ENCODE measurements at regions not wholly inside any gene's neighbourhood (a gene's known extent, or its start where the extent isn't known, plus 50 kb on each side); places are given as distances from the start of the nearest gene placed in this dataset.

DNA sequence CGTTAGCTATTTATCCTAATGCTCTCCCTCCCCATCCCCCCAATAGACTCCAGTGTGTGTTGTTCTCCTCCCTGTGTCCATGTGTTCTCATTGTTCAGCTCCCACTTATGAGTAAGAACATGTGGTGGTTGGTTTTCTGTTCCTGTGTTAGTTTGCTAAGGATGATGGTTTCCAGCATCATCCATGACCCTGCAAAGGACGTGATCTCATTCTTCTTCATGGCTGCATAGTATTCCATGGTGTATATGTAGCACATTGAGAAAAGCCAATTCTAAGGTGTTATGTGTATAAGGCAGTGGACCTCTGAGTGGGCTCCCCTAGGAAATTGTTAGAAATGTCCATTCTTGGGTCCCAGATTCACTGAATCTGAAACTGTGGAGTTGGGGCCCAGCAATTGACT is 103.1 kb upstream of the MYO10 start:
- no peaks in the 10 kb centered on the region for H3K4me1 Mint-ChIP-seq
- peaks cover 1% of the 10 kb centered on the region for H3K27me3 Mint-ChIP-seq (ENCODE audit: insufficient read depth, low read depth, poor library complexity)
- no peak for DNase-seq (ENCODE audit: low spot score)

More for the DNA sequence above, 103.1 kb upstream of the MYO10 start:
- Mint-ChIP-seq H3K9me3 (no peaks in the 10 kb centered on the region), H3K27ac (no peak overlapping the region), H3K36me3 (ENCODE audit: low read depth) (no peaks in the 10 kb centered on the region), H3K4me3 (no peak overlapping the region)
- Histone ChIP-seq H2AFZ (no peak overlapping the region), H3F3A (replicated peaks; ENCODE audit: low read depth) (no peaks in the 10 kb centered on the region), H3K79me2 (replicated peaks; ENCODE audit: insufficient read depth) (no peaks in the 10 kb centered on the region), H3K4me1 (ENCODE audit: insufficient read depth) (no peaks in the 10 kb centered on the region), H4K20me1 (replicated peaks; ENCODE audit: insufficient read depth) (no peaks in the 10 kb centered on the region), H3K9me2 (ENCODE audit: insufficient read depth) (no peaks in the 10 kb centered on the region), H3K4me3 (no peak overlapping the region), H3K27me3 (ENCODE audit: insufficient read depth) (no peaks in the 10 kb centered on the region), H3K36me3 (ENCODE audit: insufficient read depth) (no peaks in the 10 kb centered on the region), H3K4me2 (no peak overlapping the region), H3K27ac (ENCODE audit: low read depth) (no peak overlapping the region)
- ATAC-seq, result no peak
- TF ChIP-seq JUNB (IDR thresholded peaks at IDR 0.05; ENCODE audit: unreplicated experiment), result no peak
- no peak for TF ChIP-seq EZH2phosphoT487 (IDR thresholded peaks at IDR 0.05; ENCODE audit: unreplicated experiment)
- TF ChIP-seq, protein P1, sequence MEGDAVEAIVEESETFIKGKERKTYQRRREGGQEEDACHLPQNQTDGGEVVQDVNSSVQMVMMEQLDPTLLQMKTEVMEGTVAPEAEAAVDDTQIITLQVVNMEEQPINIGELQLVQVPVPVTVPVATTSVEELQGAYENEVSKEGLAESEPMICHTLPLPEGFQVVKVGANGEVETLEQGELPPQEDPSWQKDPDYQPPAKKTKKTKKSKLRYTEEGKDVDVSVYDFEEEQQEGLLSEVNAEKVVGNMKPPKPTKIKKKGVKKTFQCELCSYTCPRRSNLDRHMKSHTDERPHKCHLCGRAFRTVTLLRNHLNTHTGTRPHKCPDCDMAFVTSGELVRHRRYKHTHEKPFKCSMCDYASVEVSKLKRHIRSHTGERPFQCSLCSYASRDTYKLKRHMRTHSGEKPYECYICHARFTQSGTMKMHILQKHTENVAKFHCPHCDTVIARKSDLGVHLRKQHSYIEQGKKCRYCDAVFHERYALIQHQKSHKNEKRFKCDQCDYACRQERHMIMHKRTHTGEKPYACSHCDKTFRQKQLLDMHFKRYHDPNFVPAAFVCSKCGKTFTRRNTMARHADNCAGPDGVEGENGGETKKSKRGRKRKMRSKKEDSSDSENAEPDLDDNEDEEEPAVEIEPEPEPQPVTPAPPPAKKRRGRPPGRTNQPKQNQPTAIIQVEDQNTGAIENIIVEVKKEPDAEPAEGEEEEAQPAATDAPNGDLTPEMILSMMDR (conservative IDR thresholded peaks at IDR 0.05; ENCODE audit: low read depth in 2 of 2), result no peak
- no peak for TF ChIP-seq NANOG (IDR thresholded peaks at IDR 0.05; ENCODE audit: borderline replicate concordance)
- no peak for TF ChIP-seq CREB1 (CRISPR knock-in tag; IDR thresholded peaks at IDR 0.05; ENCODE audit: low read depth)
- TF ChIP-seq, protein P2, sequence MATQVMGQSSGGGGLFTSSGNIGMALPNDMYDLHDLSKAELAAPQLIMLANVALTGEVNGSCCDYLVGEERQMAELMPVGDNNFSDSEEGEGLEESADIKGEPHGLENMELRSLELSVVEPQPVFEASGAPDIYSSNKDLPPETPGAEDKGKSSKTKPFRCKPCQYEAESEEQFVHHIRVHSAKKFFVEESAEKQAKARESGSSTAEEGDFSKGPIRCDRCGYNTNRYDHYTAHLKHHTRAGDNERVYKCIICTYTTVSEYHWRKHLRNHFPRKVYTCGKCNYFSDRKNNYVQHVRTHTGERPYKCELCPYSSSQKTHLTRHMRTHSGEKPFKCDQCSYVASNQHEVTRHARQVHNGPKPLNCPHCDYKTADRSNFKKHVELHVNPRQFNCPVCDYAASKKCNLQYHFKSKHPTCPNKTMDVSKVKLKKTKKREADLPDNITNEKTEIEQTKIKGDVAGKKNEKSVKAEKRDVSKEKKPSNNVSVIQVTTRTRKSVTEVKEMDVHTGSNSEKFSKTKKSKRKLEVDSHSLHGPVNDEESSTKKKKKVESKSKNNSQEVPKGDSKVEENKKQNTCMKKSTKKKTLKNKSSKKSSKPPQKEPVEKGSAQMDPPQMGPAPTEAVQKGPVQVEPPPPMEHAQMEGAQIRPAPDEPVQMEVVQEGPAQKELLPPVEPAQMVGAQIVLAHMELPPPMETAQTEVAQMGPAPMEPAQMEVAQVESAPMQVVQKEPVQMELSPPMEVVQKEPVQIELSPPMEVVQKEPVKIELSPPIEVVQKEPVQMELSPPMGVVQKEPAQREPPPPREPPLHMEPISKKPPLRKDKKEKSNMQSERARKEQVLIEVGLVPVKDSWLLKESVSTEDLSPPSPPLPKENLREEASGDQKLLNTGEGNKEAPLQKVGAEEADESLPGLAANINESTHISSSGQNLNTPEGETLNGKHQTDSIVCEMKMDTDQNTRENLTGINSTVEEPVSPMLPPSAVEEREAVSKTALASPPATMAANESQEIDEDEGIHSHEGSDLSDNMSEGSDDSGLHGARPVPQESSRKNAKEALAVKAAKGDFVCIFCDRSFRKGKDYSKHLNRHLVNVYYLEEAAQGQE (IDR thresholded peaks at IDR 0.05; ENCODE audit: unreplicated experiment), result no peak
- TF ChIP-seq, protein P3, sequence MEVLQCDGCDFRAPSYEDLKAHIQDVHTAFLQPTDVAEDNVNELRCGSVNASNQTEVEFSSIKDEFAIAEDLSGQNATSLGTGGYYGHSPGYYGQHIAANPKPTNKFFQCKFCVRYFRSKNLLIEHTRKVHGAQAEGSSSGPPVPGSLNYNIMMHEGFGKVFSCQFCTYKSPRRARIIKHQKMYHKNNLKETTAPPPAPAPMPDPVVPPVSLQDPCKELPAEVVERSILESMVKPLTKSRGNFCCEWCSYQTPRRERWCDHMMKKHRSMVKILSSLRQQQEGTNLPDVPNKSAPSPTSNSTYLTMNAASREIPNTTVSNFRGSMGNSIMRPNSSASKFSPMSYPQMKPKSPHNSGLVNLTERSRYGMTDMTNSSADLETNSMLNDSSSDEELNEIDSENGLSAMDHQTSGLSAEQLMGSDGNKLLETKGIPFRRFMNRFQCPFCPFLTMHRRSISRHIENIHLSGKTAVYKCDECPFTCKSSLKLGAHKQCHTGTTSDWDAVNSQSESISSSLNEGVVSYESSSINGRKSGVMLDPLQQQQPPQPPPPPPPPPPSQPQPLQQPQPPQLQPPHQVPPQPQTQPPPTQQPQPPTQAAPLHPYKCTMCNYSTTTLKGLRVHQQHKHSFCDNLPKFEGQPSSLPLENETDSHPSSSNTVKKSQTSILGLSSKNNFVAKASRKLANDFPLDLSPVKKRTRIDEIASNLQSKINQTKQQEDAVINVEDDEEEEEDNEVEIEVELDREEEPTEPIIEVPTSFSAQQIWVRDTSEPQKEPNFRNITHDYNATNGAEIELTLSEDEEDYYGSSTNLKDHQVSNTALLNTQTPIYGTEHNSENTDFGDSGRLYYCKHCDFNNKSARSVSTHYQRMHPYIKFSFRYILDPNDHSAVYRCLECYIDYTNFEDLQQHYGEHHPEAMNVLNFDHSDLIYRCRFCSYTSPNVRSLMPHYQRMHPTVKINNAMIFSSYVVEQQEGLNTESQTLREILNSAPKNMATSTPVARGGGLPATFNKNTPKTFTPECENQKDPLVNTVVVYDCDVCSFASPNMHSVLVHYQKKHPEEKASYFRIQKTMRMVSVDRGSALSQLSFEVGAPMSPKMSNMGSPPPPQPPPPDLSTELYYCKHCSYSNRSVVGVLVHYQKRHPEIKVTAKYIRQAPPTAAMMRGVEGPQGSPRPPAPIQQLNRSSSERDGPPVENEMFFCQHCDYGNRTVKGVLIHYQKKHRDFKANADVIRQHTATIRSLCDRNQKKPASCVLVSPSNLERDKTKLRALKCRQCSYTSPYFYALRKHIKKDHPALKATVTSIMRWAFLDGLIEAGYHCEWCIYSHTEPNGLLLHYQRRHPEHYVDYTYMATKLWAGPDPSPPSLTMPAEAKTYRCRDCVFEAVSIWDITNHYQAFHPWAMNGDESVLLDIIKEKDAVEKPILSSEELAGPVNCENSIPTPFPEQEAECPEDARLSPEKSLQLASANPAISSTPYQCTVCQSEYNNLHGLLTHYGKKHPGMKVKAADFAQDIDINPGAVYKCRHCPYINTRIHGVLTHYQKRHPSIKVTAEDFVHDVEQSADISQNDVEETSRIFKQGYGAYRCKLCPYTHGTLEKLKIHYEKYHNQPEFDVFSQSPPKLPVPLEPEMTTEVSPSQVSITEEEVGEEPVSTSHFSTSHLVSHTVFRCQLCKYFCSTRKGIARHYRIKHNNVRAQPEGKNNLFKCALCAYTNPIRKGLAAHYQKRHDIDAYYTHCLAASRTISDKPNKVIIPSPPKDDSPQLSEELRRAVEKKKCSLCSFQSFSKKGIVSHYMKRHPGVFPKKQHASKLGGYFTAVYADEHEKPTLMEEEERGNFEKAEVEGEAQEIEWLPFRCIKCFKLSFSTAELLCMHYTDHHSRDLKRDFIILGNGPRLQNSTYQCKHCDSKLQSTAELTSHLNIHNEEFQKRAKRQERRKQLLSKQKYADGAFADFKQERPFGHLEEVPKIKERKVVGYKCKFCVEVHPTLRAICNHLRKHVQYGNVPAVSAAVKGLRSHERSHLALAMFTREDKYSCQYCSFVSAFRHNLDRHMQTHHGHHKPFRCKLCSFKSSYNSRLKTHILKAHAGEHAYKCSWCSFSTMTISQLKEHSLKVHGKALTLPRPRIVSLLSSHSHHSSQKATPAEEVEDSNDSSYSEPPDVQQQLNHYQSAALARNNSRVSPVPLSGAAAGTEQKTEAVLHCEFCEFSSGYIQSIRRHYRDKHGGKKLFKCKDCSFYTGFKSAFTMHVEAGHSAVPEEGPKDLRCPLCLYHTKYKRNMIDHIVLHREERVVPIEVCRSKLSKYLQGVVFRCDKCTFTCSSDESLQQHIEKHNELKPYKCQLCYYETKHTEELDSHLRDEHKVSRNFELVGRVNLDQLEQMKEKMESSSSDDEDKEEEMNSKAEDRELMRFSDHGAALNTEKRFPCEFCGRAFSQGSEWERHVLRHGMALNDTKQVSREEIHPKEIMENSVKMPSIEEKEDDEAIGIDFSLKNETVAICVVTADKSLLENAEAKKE (CRISPR knock-in tag; IDR thresholded peaks at IDR 0.05), result no peak
- TF ChIP-seq ZNF331 (CRISPR knock-in tag; IDR thresholded peaks at IDR 0.05; ENCODE audit: low read depth), result no peak
- TF ChIP-seq EZH2 (IDR thresholded peaks at IDR 0.05; ENCODE audit: low read depth, unreplicated experiment), result no peak
- TF ChIP-seq, protein P4, sequence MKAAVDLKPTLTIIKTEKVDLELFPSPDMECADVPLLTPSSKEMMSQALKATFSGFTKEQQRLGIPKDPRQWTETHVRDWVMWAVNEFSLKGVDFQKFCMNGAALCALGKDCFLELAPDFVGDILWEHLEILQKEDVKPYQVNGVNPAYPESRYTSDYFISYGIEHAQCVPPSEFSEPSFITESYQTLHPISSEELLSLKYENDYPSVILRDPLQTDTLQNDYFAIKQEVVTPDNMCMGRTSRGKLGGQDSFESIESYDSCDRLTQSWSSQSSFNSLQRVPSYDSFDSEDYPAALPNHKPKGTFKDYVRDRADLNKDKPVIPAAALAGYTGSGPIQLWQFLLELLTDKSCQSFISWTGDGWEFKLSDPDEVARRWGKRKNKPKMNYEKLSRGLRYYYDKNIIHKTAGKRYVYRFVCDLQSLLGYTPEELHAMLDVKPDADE (IDR thresholded peaks at IDR 0.05), result no peak
- no peak for TF ChIP-seq ZNF114 (CRISPR knock-in tag; IDR thresholded peaks at IDR 0.05)
